EH (cell line): ENCODE measurements at regions not wholly inside any gene's neighbourhood (a gene's known extent, or its start where the extent isn't known, plus 50 kb on each side); places are given as distances from the start of the nearest gene placed in this dataset.
A peak's percentile ranks its signal among the peaks of the same experiment; 100 is the strongest.
"Not testable (repeated sequence)": the region's sequence is repeated elsewhere in the genome, so short reads cannot be mapped to it uniquely, and the experiment has no call there.

Source experiments
- DNase-seq: peaks from one replicate; pipeline ENCODE4 v3.0.0-alpha.2; 2015; ENCODE audit warnings: low read depth

DNA sequence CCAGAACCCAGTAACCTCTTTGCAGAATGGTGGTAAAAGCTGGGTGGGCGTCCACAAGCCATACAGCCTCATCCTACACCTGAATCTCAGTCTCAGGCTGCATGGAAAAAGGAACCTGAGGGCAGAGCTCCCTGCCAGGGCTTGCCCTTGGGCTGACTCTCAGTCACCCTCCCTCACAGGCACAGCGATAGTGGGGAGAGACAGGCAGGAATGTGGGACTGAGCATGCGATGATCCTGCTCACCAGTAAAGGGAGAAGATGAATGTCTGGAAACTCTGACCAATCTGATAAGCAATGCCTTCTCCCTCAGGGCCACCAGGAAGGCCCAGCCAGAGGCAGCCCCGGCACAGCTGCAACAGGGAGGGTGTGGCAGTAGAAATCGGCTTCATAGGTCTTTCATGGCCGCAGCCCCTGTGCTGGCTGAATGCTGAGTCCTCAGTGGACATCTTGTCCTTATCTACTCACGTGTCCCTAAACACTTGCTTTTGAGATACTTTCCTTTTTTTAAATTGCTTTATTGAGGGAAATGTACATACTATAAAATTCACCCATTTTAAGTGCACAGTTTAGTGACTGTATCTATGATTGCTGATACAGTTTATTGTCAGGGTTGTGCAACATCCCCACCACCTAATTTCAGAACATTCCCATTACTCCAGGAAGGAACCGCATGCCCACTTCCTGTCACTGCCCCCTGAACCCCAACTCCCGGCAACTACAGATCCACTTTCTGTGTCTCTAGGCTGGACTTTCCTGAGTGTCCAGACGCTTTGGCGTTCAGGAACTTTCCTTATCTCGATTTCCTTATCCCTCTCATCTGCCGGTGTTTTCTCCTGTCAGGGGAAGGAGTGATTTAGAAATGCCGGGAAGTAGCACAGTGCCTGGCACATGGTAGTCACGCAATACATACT is 258.1 kb downstream of the PCNX1 start:
- peak; percentile 81 for DNase-seq

DNA sequence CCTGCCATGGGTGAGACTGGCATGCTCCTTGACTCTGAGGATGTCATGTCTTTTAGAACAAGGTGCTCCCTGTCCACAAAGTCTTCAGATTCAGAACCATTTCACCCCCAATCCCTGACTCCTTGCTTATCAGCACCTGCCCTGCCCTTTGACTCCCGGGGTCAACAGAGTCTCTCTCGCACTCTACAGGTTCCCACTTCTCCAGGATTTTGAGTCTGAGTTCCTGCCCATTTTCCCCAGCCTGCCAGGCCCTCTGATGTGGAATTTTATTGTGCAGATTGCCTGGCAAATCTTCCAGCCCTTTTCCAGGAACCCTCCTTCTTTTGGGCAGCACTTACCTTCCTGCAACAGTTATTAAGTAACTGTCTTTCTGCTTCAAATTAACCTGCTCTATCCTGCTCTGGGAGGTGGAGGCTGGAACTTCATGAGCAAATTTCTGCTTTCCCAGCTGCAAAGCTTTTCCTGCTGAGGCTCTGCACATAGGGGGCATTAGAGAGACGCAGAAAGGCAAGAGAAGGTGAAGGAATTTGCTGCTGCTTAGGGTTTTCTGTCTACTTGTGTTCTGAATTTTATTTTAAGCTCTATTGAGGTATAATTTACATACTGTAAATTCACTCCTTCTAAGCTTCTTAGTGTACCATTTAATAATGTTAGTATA is 259.1 kb downstream of the PCNX1 start:
- peak; percentile 74 for DNase-seq

DNA sequence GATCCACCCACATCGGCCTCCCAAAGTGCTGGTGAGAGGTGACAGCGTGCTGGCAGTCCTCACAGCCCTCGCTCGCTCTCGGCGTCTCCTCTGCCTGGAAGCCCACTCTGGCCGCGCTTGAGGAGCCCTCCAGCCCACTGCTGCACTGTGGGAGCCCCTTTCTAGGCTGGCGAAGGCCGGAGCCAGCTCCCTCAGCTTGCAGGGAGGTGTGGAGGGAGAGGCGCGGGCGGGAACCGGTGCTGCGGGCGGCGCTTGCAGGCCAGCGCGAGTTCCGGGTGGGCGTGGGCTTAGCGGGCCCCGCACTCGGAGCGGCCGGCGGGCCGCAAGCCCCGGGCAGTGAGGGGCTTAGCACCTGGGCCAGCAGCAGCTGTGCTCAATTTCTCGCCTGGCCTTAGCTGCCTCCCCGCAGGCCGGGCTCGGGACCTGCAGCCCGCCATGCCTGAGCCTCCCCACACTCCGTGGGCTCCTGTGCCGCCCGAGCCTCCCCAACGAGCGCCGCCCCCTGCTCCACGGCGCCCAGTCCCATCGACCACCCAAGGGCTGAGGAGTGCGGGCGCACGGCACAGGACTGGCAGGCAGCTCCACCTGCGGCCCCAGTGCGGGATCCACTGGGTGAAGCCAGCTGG is 260.2 kb downstream of the PCNX1 start:
- DNase-seq: not testable (repeated sequence)

DNA sequence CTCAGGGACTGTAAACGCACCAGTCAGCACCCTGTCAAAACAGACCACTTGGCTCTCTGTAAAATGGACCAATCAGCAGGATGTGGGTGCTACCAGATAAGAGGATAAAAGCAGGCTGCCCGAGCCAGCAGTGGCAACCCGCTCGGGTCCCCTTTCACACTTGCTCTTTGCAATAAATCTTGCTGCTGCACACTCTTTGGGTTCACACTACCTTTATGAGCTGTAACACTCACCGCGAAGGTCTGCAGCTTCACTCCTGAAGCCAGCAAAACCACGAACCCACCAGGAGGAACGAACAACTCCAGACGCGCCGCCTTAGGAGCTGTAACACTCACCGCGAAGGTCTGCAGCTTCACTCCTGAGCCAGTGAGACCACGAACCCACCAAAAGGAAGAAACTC is 260.9 kb downstream of the PCNX1 start:
- not testable (repeated sequence) for DNase-seq

DNA sequence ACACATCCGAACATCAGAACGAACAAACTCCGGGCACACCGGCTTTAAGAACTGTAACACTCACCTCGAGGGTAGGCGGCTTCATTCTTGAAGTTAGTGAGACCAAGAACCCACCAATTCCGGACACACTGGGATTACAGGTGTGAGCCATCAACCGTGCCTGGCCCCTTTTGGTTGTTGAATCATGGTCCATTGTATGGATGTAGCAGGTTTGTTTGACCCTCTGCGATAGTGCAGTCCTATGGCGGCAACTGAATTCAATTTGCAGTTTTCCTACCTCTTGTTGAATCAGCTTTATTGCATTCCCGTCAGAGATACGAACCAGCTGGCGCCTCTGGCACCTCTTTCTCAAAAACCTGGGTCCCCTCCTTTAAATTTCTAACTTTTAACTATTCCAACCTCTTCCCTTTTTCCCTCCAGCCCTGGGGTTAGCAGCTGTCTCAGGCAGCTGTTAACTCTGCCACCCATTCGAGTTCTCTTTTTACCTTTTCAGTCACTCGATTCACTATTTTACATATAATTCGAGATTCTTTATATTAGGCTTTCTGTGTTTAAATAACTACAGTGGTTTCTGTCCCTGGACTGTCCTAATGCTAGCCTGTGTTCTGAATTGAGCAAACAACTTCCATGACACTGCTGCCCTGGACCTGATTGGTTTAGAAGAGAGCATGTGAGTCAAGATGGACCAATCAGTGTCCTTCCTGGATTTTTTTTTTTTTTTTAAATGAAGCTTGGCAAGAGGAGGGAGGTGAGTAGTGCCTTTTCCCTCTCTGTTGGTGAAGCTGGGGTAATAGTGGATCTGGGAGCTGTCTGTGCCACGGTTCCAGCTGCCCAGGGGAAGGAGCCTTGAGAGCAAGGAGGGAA is 261.5 kb downstream of the PCNX1 start:
- DNase-seq: no peak

DNA sequence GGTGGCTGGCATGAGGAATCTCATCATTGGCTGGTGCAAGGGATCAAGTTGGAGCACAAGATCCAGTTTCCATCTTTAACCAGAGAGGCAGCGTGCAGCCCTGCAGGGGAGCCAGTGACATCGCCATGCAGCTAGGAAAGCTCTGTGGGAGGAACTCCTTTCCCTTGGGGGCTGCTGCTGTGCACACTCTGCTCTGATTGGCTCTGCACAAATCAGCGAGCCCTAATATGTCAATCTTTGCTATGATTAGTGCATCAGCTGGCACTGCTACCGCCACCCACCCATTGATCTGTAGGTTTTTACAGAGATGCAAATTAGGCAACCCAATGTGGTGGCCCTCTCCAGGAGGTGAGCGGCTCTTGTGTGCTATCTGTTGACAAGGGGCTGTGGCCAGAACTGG is 262.6 kb downstream of the PCNX1 start:
- no peak for DNase-seq

DNA sequence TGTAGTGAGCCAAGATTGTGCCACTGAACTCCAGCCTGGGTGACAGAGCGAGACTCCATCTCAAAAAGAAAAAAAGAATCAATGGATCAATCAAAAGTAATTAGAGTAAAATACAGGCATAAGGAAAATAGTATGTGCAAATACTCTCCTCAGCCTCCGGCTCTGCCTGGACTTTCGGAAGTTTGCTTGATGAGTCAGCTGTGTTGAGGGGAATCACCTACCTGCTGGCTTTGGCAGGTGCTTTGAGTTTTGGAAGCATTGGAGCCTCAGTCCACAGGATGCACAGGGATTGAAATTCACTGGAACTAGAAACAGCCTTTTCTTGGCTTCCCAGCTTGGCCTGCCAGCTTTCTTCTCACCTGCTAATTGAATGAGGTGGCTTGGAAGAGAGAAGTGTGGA is 268.2 kb downstream of the PCNX1 start:
- no peak for DNase-seq

DNA sequence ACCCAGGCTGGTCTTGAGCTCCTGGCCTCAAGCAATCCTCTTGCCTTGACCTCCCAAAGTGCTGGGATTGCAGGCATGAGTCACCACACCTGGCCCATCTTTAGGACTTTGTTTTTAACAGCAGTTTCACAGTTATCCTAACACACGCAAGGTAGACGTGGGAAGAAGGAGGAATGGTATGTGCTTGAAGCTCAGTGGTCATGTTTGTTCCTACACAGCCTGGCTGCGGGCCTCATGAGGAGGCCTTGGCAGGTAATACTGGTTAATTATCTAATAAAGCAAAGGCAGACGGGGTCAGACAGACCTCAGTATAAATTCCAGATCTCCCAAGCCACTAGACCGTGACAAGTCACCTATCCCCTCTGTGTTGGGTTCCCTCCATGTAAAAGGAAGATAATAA is 271.8 kb downstream of the PCNX1 start:
- no peak for DNase-seq

DNA sequence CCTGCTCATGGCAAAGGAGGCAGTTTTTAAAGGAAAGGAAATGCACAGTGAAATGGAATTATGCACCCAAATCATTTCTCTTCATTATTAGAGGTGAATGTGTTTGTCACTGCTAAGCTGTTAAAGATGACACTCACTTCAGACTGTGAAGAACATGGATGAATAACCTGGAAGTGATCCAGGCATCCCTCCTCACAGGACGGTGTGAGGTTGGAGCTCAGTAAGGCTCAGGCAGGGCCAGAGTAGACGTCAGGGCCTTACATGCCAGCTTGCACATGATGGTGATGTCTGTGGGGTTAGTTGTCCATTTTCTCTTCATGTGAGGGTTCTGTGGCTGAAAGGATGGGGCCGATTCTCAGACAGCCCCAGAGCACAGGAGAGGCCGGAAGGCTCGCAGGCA is 273.1 kb downstream of the PCNX1 start:
- no peak for DNase-seq

DNA sequence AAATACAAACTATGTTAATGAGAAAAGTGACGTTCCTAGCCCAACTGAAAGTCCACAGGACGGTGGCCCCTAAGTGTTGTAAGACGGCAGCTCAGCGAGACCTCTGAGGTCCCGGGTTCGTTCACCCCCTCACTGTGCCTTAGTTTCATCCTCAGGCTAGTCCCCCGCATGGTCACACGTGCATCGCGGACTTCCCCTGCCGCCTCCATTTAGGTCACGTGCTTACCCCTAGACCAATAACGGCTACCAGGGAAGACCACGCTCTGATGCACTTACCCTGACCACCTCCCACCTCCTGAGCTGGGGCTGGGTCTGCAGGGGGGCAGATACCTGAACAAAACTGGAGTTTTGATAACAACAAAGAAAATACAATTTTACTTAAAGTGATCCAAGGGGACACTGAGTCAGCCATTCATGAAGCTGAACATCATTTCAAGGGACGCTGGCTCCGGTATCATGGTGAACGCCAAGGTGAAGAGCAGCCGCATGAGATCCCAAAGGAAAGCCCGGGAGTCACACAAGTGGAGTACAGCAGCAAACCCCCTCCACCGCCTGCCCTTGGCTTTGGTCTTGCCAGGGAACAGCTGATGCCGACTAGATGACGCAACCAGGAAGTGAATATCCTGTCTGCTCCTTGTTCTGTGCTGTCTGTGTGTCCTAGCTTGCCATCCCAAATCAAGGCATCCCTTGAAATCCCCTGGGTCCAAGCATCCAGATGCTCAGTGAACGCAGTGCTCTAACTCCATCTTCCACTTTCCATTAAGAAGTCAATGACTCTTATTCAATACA is 274.1 kb downstream of the PCNX1 start:
- DNase-seq: no peak

DNA sequence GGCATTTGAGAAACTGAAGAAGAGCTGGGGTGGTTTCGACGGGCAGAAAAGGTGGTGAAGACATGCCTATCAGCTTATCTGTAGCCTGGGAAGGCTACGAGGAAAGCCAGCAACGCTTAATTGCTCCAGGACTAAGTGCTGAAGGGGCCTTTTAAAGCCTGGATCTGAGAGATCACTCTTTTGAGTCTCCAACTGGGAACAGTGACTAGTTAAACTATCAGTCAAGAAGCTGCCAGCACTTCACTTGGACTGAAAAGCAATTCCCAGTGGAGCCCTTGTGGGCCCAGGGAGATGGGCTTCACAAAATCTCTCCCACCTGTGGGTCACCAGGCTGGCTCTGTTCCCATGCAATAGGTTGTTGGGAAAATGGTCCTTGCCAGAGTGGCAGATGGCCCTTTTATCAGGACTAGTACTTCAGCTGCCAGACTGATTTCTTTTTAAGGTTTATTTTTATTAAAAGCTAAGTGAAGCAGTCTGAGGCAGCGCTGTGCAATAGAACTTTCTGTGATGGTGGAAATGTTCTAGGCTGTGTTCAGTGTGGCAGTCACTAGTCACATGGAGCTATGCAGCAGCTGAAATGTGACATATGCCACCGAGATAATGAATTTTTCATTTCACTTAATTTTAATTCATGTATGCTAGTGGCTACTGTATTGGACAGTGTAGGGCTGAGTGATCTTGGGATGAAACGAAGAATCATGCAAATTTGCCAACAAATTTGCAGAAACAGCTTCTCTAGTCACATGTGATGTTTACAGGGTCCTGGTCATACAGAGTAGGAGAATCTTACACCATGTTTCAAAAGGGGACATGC is 276.8 kb downstream of the PCNX1 start:
- no peak for DNase-seq

DNA sequence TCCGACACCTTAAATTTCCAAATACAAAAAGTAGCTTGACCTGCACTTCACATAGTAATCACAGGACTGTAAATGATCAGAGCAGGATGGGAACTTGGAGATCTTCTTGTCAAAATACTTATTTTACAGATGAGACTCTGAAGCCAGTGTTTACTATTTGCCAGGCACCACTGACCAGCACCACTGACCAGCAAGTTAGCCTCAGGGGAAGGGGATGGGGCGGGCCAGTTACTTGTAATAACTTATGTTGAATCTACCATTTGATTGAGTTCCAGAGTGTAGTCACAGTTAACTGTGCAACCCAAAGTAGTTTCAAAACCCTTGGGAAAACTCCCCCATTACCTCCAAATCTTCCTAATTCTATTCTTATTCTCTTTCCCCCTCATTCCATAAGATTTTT is 278.4 kb downstream of the PCNX1 start:
- no peak for DNase-seq

DNA sequence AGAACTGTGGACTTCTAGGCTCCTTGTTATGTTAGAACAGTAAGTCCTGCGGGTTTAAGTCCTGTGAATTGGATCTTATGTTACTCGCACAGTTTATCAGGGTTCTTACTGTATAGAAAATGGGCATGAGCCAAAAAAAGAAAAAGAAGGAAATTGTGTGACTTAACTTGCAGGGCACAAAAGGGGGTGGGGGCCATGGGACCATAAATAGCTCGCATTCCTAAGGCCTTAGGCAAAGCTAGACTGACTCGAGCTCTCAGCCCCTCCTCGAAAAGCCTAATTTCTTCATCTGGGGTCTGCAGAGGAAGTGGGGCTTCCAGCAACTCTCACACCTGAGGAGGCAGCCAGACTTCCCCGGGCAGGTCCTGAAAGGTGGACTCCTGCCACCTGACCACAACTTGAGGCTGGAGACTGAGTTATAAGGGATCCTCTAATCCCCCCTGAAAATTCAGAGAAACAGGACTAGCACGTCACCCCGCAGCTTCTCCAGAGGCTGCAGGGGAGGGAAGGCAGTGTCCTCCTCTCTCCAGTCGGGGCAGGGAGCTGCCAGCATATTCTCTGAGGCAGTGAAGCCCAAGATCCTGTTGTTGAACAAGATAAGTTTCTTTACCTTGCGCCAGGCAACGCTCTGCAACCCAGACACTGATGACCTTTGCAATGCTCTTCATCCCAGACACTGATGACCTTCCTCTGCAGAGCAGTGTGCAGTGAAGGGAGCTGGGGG is 280.5 kb downstream of the PCNX1 start:
- peak; percentile 66 for DNase-seq

DNA sequence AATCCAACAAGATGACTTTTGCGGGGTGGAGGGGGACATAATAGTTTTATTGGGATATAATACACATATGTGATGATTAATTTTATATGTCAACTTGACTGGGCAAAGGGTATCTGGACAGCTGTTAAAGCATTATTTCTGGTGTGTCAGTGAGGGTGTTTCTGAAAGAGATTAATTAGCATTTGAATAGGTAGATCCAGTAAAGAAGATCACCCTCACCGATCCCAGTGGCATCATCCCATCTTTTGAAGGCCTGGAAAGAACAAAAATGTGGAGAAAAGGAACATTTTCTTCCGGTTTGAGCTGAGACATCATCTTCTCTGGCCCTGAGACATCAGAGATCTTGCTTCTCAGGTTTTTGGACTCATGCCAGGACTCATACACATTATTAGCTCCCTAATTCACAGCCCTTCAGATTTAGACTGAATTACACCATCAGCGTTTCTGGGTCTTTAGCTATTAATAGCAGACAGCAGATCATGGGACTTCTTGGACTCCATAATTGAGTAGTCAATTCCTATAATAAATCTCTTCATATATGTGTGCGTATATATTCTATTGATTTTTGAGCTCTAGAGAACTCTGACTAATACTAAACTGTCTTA is 283.6 kb downstream of the PCNX1 start:
- no peak for DNase-seq

DNA sequence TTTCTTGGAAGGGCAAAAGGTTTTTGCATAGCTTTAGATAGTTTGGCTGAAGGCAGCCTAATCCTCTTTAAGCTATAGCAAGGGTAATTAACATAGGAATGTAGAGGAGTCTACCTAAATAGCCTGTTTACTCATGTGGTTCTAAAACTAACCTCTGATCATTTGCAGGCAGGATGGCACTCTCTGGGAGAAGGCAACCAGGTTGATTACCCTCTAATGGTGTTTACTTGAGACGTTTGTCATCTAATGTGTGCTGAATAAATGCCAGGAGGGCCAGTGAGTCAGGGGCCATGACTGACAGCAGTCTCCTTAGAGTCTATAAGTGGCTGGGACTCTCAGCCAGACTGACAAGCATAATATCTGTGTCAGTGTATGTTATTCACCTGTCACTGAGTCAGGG is 286.4 kb downstream of the PCNX1 start:
- peak; percentile 36 for DNase-seq

DNA sequence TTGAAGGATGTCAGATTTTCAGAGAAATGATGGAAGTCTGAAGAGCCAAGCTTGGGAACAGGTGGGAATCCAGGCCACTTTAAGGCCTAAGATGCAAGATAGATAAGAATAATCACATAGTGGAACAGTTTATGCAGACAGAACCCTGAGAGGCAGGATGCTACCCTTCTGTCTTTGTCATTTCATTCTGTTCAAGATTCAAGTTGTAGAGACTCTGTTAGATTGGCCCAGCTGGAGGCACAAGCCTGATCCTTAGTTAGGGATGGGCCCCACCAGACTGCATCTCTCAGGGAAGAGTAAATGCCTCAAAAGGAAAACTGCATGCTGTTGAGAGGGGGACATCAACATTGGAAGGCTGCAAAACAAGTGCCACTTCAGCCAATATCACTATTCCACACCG is 287.0 kb downstream of the PCNX1 start:
- no peak for DNase-seq

DNA sequence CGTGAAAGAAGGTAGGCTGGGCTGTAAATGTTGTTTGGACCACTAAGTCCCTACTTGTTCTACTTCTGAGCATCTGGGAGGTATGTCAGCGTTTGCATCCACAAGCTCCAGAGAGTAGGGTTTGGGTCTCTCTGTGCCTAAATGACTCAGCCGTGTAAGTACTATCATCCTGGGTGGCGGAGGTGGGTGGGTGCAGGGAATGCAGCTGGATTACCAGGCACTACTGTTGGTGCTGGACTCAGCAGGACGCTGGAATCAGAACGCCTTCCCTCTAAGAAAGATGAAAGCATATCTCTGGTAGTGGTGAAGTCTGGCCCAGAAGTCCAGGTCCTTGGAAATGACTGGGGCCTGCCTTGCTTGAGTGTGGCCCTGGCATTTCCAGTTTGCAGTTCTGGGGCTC is 289.7 kb downstream of the PCNX1 start:
- no peak for DNase-seq

DNA sequence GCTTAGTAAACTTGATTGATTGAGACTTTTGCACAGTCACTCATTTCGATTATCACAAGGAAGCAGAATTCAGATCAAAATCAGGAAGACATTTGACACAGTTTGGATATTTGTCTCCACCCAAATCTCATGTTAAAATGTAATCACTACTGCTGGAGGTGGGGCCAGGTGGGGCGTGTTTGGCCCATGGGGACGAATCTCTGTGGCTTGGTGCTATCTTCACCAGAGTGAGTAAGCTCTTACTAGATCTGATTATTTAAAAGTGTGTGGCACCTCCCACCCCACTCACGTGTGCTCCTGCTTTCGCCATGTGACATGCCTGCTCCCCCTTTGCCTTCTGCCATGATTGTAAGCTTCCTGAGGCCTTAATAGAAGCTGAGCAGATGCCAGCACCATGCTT is 291.4 kb downstream of the PCNX1 start:
- no peak for DNase-seq

DNA sequence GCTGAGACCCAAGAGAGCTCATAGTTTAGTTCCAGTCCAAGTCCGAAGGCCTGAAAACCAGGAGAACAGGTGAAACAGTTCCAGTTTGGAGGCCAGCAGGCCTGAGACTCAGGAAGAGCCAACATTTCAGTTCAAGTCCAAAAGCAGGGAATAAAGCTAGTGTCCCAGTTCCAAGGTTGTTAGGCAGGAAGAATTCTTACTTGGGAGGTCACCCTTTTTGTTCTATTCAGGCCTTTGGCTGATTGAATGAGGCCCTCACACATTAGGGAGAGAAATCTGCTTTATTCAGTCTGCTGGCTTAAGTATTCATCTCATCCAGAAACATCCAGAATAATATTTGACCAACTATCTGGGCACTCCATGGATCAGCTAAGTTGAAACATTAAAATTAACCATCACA is 294.6 kb downstream of the PCNX1 start:
- no peak for DNase-seq
